Caco-2 (cell line): ENCODE measurements at regions not wholly inside any gene's neighbourhood (a gene's known extent, or its start where the extent isn't known, plus 50 kb on each side); places are given as distances from the start of the nearest gene placed in this dataset.
"Not testable (repeated sequence)": the region's sequence is repeated elsewhere in the genome, so short reads cannot be mapped to it uniquely, and the experiment has no call there.

Experiments
- BruUV-seq: library from RNA; stranded (reverse); fragments of 400-500 nt; replicated peaks from 2 replicates; lab custom pipeline; 2021; lab: Mats Ljungman, UMichigan
- CTCF ChIA-PET: fragments of 300-600 bp; sonication (Branson Sonifier 250); formaldehyde crosslinking; loops from one replicate; lab custom pipeline; 2022; ENCODE audit warnings: antibody characterized with exemption; lab: Charles Lee
- POLR2A ChIA-PET: fragments of 300-600 bp; sonication (Branson Sonifier 250); formaldehyde crosslinking; loops from one replicate; lab custom pipeline; 2022; ENCODE audit warnings: antibody characterized with exemption; lab: Charles Lee
- DNase-seq, 2 experiments: peaks; one replicate each; pipeline versions ENCODE4 v3.0.0 to v3.0.0-alpha.2; 2020 to 2022
- H3K27me3 ChIP-seq: replicated peaks from 2 replicates; pipeline ENCODE4 v1.6.0; 2011; ENCODE audit warnings: low read length; ENCODE audit not compliant: control insufficient read depth, insufficient read depth
- H3K36me3 ChIP-seq: 2 replicates; pipeline ENCODE4 v1.5.1; 2011; ENCODE audit warnings: low read length; ENCODE audit not compliant: control insufficient read depth, insufficient read depth
- H3K4me1 ChIP-seq: fragments of 250-450 bp; sonication (Bioruptor Pico); 2 replicates; pipeline ENCODE4 v1.5.1; 2020; ENCODE audit warnings: mild to moderate bottlenecking
- H3K4me3 ChIP-seq: 2 replicates; pipeline ENCODE4 v1.5.1; 2011; ENCODE audit warnings: low read depth, mild to moderate bottlenecking, control low read depth, low read length
- H3K9me3 ChIP-seq: fragments of 250-450 bp; sonication (Bioruptor Pico); 2 replicates; pipeline ENCODE4 v1.5.1; 2020; ENCODE audit warnings: mild to moderate bottlenecking, moderate library complexity
- H3K27ac Mint-ChIP-seq: one replicate; pipeline ENCODE4 v1.8.0; 2022; ENCODE audit warnings: mixed read lengths; ENCODE audit not compliant: unreplicated experiment
- H3K27me3 Mint-ChIP-seq: one replicate; pipeline ENCODE4 v1.8.0; 2022; ENCODE audit warnings: mixed read lengths; ENCODE audit not compliant: insufficient read depth, unreplicated experiment
- H3K36me3 Mint-ChIP-seq: one replicate; pipeline ENCODE4 v1.8.0; 2022; ENCODE audit warnings: mild to moderate bottlenecking, mixed read lengths; ENCODE audit not compliant: insufficient read depth, unreplicated experiment
- H3K4me1 Mint-ChIP-seq: one replicate; pipeline ENCODE4 v1.8.0; 2022; ENCODE audit warnings: low read depth, mixed read lengths; ENCODE audit not compliant: unreplicated experiment
- H3K4me3 Mint-ChIP-seq: one replicate; pipeline ENCODE4 v1.8.0; 2022; ENCODE audit warnings: mild to moderate bottlenecking, moderate library complexity, mixed read lengths; ENCODE audit not compliant: unreplicated experiment
- H3K9me3 Mint-ChIP-seq: one replicate; pipeline ENCODE4 v1.8.0; 2022; ENCODE audit warnings: mixed read lengths; ENCODE audit not compliant: unreplicated experiment
- CTCF ChIP-seq, 2 experiments: fragments of 200-600 bp in 1 of 2; IDR thresholded peaks; 1 replicate in 1 of 2; 2 replicates in 1 of 2; pipeline versions ENCODE4 v1.5.1 to v1.8.0; 2011 to 2022; ENCODE audit warnings: antibody characterized with exemption in 1 of 2, control low read depth in 1 of 2, inconsistent platforms in 1 of 2, low read depth in 1 of 2, low read length in 1 of 2, mild to moderate bottlenecking in 1 of 2, moderate library complexity in 1 of 2; ENCODE audit not compliant: insufficient read depth in 1 of 2, severe bottlenecking in 1 of 2, unreplicated experiment in 1 of 2
- intact Hi-C: fragments of 100-400 bp; cut with micrococcal nuclease; formaldehyde crosslinking; loops from one replicate; pipeline ENCODE4 v1.10.0; 2022; ENCODE audit not compliant: unreplicated experiment

GRCh38 chr5:56297851-56298250, 64.7 kb upstream of the ANKRD55 start:
- H3K27me3 Mint-ChIP-seq = no peaks in the 10 kb centered on the region
- POLR2A ChIA-PET = no interaction called here

DNA sequence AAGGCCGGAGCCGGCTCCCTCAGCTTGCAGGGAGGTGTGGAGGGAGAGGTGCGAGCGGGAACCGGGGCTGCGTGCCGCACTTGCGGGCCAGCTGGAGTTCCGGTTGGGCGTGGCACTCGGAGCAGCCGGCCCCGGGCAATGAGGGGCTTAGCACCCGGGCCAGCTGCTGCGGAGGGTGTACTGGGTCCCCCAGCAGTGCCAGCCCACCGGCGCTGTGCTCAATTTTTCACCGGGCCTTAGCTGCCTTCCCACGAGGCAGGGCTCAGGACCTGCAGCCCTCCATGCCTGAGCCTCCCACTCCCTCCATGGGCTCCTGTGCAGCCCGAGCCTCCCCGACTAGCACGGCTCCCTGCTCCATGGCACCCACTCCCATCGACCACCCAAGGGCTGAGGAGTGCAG, 62.2 kb upstream of the ANKRD55 start:
- H3K4me1 ChIP-seq, H3K27me3 ChIP-seq, H3K27me3 Mint-ChIP-seq, H3K9me3 Mint-ChIP-seq, H3K9me3 ChIP-seq, H3K36me3 Mint-ChIP-seq, H3K4me3 ChIP-seq, H3K27ac Mint-ChIP-seq, intact Hi-C loops, CTCF ChIA-PET, BruUV-seq, H3K36me3 ChIP-seq, DNase-seq, H3K4me3 Mint-ChIP-seq: not testable (repeated sequence)
- POLR2A ChIA-PET = interaction anchor here (0.5 kb wide), 1 partner anchor 812 kb away, joined by 7 read pairs; no protein-coding TSS in a partner anchor
- peaks cover 19% of the 10 kb centered on the region for H3K4me1 Mint-ChIP-seq

More at GRCh38 chr5:56297851-56298250, 64.7 kb upstream of the ANKRD55 start:
- BruUV-seq = no TSS peak
- Histone ChIP-seq H3K4me3 (no peak overlapping the region), H3K9me3 (peaks cover 2% of the 10 kb centered on the region), H3K36me3 (no peaks in the 10 kb centered on the region), H3K4me1 (peaks cover 7% of the 10 kb centered on the region; the same call in 1 of the 2 replicates), H3K27me3 (no peaks in the 10 kb centered on the region)
- H3K36me3 Mint-ChIP-seq = peaks cover 5% of the 10 kb centered on the region
- no peak overlapping the region for H3K4me3 Mint-ChIP-seq
- CTCF ChIA-PET = no interaction called here
- TF ChIP-seq CTCF (IDR thresholded peaks at IDR 0.05; ENCODE audit: insufficient read depth in 1 of 2, low read depth in 1 of 2, low read length in 1 of 2, severe bottlenecking in 1 of 2, unreplicated experiment in 1 of 2) = no peak
- H3K9me3 Mint-ChIP-seq = no peaks in the 10 kb centered on the region
- intact Hi-C loops = no loop called here
- peaks cover 5% of the 10 kb centered on the region for H3K4me1 Mint-ChIP-seq
- H3K27ac Mint-ChIP-seq = no peak overlapping the region
- DNase-seq = no peak

- no peaks in the 10 kb centered on the region for H3K36me3 ChIP-seq
- peaks cover 5% of the 10 kb centered on the region for H3K36me3 Mint-ChIP-seq
- no peak for DNase-seq
- TF ChIP-seq CTCF (IDR thresholded peaks at IDR 0.05; ENCODE audit: insufficient read depth in 1 of 2, low read depth in 1 of 2, low read length in 1 of 2, severe bottlenecking in 1 of 2, unreplicated experiment in 1 of 2) = no peak
- H3K9me3 ChIP-seq = no peaks in the 10 kb centered on the region; the same call in 1 of the 2 replicates
- H3K4me1 Mint-ChIP-seq = peaks cover 19% of the 10 kb centered on the region
- H3K4me3 Mint-ChIP-seq = no peak overlapping the region
- H3K27ac Mint-ChIP-seq = no peak overlapping the region
- BruUV-seq = no TSS peak
- ChIA-PET POLR2A (no interaction called here), CTCF (no interaction called here)
- H3K27me3 ChIP-seq = no peaks in the 10 kb centered on the region
- H3K9me3 Mint-ChIP-seq = no peaks in the 10 kb centered on the region
- H3K4me3 ChIP-seq = no peak overlapping the region
- no peaks in the 10 kb centered on the region for H3K27me3 Mint-ChIP-seq
- intact Hi-C loops = no loop called here
- H3K4me1 ChIP-seq = peaks cover 11% of the 10 kb centered on the region; the same call in 1 of the 2 replicates
Observed at GRCh38 chr5:56294354-56294753, 61.2 kb upstream of the ANKRD55 start.

- H3K4me1 Mint-ChIP-seq = peaks cover 26% of the 10 kb centered on the region
- intact Hi-C loops, H3K9me3 Mint-ChIP-seq, H3K9me3 ChIP-seq, H3K27ac Mint-ChIP-seq, H3K4me3 ChIP-seq, POLR2A ChIA-PET, DNase-seq, H3K27me3 ChIP-seq, H3K36me3 ChIP-seq, BruUV-seq, H3K4me3 Mint-ChIP-seq, CTCF ChIA-PET, H3K27me3 Mint-ChIP-seq, H3K36me3 Mint-ChIP-seq: not testable (repeated sequence)
- peaks cover 26% of the 10 kb centered on the region for H3K4me1 ChIP-seq
Observed at GRCh38 chr5:56292874-56293273, 59.7 kb upstream of the ANKRD55 start.
